Panc1 (cell line): ENCODE measurements at regions not wholly inside any gene's neighbourhood (a gene's known extent, or its start where the extent isn't known, plus 50 kb on each side); places are given as distances from the start of the nearest gene placed in this dataset.

Experiments
- SIN3A ChIP-seq: IDR thresholded peaks from 2 replicates; pipeline ENCODE4 v1.6.1; 2012; ENCODE audit warnings: low read depth, mild to moderate bottlenecking, low read length, moderate library complexity, borderline replicate concordance; ENCODE audit not compliant: insufficient read depth
- TF ChIP-seq, protein P1 (sequence below): fragments of 450-650 bp; IDR thresholded peaks from 2 replicates; pipeline ENCODE4 v1.5.1; 2017; ENCODE audit warnings: mild to moderate bottlenecking

DNA sequence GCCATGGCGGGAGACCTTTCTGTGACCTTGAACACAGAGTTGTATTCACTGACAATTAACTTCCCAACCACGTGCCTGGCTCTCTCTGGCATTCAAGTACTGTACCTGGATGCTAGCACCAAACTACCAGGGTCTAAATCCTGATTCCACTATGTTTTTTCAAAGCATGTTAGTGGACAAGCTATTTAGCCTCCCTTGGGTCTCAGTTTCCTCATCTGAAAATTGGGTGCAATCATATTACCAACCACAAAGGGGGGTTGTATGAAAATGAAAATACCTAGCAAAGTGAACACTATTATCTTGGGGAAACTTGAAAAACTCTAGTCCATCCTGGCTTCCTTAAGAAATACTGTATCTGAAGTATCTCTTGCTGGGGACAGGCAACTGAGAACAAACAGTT lies 308.7 kb upstream of the SGK1 start:
- TF ChIP-seq, protein P1, sequence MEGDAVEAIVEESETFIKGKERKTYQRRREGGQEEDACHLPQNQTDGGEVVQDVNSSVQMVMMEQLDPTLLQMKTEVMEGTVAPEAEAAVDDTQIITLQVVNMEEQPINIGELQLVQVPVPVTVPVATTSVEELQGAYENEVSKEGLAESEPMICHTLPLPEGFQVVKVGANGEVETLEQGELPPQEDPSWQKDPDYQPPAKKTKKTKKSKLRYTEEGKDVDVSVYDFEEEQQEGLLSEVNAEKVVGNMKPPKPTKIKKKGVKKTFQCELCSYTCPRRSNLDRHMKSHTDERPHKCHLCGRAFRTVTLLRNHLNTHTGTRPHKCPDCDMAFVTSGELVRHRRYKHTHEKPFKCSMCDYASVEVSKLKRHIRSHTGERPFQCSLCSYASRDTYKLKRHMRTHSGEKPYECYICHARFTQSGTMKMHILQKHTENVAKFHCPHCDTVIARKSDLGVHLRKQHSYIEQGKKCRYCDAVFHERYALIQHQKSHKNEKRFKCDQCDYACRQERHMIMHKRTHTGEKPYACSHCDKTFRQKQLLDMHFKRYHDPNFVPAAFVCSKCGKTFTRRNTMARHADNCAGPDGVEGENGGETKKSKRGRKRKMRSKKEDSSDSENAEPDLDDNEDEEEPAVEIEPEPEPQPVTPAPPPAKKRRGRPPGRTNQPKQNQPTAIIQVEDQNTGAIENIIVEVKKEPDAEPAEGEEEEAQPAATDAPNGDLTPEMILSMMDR: no peak; the same call in 1 of the 2 replicates
- TF ChIP-seq SIN3A: no peak
